ENCODE measurements at regions not wholly inside any gene's neighbourhood (a gene's known extent, or its start where the extent isn't known, plus 50 kb on each side); places are given as distances from the start of the nearest gene placed in this dataset.
"Not testable (repeated sequence)": the region's sequence is repeated elsewhere in the genome, so short reads cannot be mapped to it uniquely, and the experiment has no call there.

DNA sequence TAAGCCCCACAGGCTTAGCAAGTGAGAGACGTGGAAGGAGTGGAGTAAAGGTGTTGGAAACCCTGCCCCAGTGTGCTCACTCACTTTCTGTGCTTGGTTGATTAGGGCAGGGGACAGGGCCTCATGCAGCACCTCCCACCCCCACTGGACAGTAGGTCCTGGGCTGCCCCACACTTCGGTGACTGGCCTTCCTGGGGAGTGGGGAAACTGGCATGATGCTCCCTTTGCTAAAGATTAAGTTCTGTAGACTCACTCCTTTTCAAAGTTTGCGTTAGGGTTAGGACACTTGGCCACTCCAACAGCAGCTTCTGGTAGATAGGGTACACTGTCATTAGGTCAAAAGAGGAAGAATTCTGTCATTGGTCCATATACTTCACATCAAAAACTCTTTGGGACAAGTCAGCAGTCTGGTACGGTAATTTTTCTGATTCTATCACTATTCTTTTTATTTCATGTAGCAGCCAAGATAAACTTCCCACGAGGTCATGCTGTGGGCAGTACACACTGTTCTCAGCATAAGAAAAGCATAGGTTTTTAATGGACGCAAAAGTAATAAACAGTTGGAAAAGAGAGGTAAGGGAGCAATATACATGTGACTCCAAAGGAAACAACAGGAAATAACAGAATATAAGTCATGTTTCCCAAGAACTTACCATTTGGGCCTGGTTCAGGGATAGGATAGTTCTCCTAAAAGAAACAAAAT lies 106.6 kb upstream of the TERB2 start:
- TF ChIP-seq, protein P1, sequence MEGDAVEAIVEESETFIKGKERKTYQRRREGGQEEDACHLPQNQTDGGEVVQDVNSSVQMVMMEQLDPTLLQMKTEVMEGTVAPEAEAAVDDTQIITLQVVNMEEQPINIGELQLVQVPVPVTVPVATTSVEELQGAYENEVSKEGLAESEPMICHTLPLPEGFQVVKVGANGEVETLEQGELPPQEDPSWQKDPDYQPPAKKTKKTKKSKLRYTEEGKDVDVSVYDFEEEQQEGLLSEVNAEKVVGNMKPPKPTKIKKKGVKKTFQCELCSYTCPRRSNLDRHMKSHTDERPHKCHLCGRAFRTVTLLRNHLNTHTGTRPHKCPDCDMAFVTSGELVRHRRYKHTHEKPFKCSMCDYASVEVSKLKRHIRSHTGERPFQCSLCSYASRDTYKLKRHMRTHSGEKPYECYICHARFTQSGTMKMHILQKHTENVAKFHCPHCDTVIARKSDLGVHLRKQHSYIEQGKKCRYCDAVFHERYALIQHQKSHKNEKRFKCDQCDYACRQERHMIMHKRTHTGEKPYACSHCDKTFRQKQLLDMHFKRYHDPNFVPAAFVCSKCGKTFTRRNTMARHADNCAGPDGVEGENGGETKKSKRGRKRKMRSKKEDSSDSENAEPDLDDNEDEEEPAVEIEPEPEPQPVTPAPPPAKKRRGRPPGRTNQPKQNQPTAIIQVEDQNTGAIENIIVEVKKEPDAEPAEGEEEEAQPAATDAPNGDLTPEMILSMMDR (conservative IDR thresholded peaks at IDR 0.05; ENCODE audit: low read depth, low read length): not testable (repeated sequence)
- not testable (repeated sequence) for TF ChIP-seq EZH2 (IDR thresholded peaks at IDR 0.05; ENCODE audit: low read length, unreplicated experiment); EZH2phosphoT487 (IDR thresholded peaks at IDR 0.05; ENCODE audit: borderline replicate concordance, low read length)

Data from PC-3 (cell line).